B cell (primary cell): ENCODE measurements at regions not wholly inside any gene's neighbourhood (a gene's known extent, or its start where the extent isn't known, plus 50 kb on each side); places are given as distances from the start of the nearest gene placed in this dataset.

ENCODE experiments used
- ATAC-seq: fragments of 200-7000 bp; cut with Tn5 transposase; one replicate; pipeline ENCODE4 v1.10.0; 2021; ENCODE audit warnings: low read depth, mild to moderate bottlenecking, moderate number of reproducible peaks, moderate library complexity
- CTCF ChIA-PET: fragments of 350-600 bp; sonication (Branson Sonifier 250); formaldehyde crosslinking; loops from one replicate; lab custom pipeline; 2021; ENCODE audit warnings: antibody characterized with exemption, inconsistent platforms; lab: Charles Lee
- POLR2A ChIA-PET: fragments of 350-600 bp; sonication (Branson Sonifier 250); formaldehyde crosslinking; loops from one replicate; lab custom pipeline; 2021; ENCODE audit warnings: antibody characterized with exemption; lab: Charles Lee
- DNase-seq: peaks from one replicate; pipeline ENCODE4 v3.0.0; 2013
- H2AFZ ChIP-seq: 2 replicates; pipeline ENCODE4 v1.6.1; 2012; ENCODE audit warnings: mild to moderate bottlenecking, low read depth, low read length; ENCODE audit not compliant: insufficient read depth, poor library complexity, severe bottlenecking
- H3K27ac ChIP-seq, 2 donors: 1 replicate in 1 of 2; 2 replicates in 1 of 2; pipeline ENCODE4 v1.5.1; 2012 to 2013; ENCODE audit warnings: low read length in 2 of 2, mild to moderate bottlenecking in 2 of 2, moderate library complexity in 1 of 2
- H3K27me3 ChIP-seq, 4 experiments: fragments of 200-600 bp in 1 of 4; sonication (generic) in 1 of 4; replicated peaks in 1 of 4; 1 replicate in 2 of 4; 2 replicates in 2 of 4; pipeline versions ENCODE4 v1.6.1 to v1.7.0; 2013 to 2016; ENCODE audit warnings: low read length in 3 of 4, mild to moderate bottlenecking in 2 of 4, mixed read lengths in 1 of 4, moderate library complexity in 1 of 4; ENCODE audit not compliant: insufficient read depth in 4 of 4, control insufficient read depth in 3 of 4; ENCODE audit errors: control extremely low read depth in 1 of 4
- H3K36me3 ChIP-seq, 2 experiments: replicated peaks in 1 of 2; 1 replicate in 1 of 2; 2 replicates in 1 of 2; pipeline versions ENCODE4 v1.6.1 to v1.7.1; 2013; ENCODE audit warnings: low read length in 1 of 2; ENCODE audit not compliant: insufficient read depth in 2 of 2, control insufficient read depth in 1 of 2; ENCODE audit errors: control extremely low read depth in 1 of 2, extremely low read depth in 1 of 2
- H3K4me1 ChIP-seq, 2 donors: fragments of 200-600 bp in 1 of 2; sonication (generic) in 1 of 2; 1 replicate in 1 of 2; 2 replicates in 1 of 2; pipeline versions ENCODE4 v1.5.1 to v1.6.1; 2013 to 2017; ENCODE audit warnings: low read length in 2 of 2; ENCODE audit not compliant: control insufficient read depth in 2 of 2, insufficient read depth in 2 of 2
- H3K4me2 ChIP-seq: replicated peaks from 2 replicates; pipeline ENCODE3; 2012; ENCODE audit warnings: mild to moderate bottlenecking, low read depth, low read length; ENCODE audit not compliant: poor library complexity, severe bottlenecking
- H3K4me3 ChIP-seq, 5 experiments: fragments of 200-600 bp in 1 of 5; sonication (generic) in 1 of 5; 1 replicate in 3 of 5; 2 replicates in 2 of 5; pipeline versions ENCODE4 v1.5.1 to v1.7.0; 2011 to 2016; ENCODE audit warnings: low read length in 4 of 5, mild to moderate bottlenecking in 4 of 5, low read depth in 2 of 5, control low read depth in 1 of 5, moderate library complexity in 1 of 5; ENCODE audit not compliant: insufficient read depth in 1 of 5; ENCODE audit errors: control extremely low read depth in 1 of 5, extremely low read depth in 1 of 5
- H3K79me2 ChIP-seq: fragments of 200-600 bp; sonication (generic); one replicate; pipeline ENCODE4 v1.6.0; 2016; ENCODE audit warnings: low read length; ENCODE audit not compliant: control insufficient read depth, insufficient read depth
- H3K9ac ChIP-seq: fragments of 200-600 bp; sonication (generic); 2 replicates; pipeline ENCODE4 v1.6.1; 2017; ENCODE audit warnings: mild to moderate bottlenecking, low read length, moderate library complexity
- H3K9me3 ChIP-seq, 3 donors: one replicate each; pipeline versions ENCODE4 v1.6.1 to v1.7.1; 2013; ENCODE audit warnings: low read length in 2 of 3; ENCODE audit not compliant: control insufficient read depth in 2 of 3, insufficient read depth in 1 of 3; ENCODE audit errors: control extremely low read depth in 1 of 3
- H4K20me1 ChIP-seq: 2 replicates; pipeline ENCODE4 v1.6.0; 2012; ENCODE audit warnings: mild to moderate bottlenecking, low read length; ENCODE audit not compliant: insufficient read depth, control insufficient read depth, poor library complexity, severe bottlenecking
- H3K27ac Mint-ChIP-seq: one replicate; pipeline ENCODE4 v1.8.0; 2021; ENCODE audit warnings: mixed read lengths
- H3K27me3 Mint-ChIP-seq: one replicate; pipeline ENCODE4 v1.8.0; 2021; ENCODE audit warnings: mixed read lengths
- H3K4me1 Mint-ChIP-seq: one replicate; pipeline ENCODE4 v1.8.0; 2021; ENCODE audit warnings: mixed read lengths
- H3K4me3 Mint-ChIP-seq: one replicate; pipeline ENCODE4 v1.8.0; 2021; ENCODE audit warnings: mixed read lengths
- H3K9me3 Mint-ChIP-seq: one replicate; pipeline ENCODE4 v1.8.0; 2022; ENCODE audit warnings: mixed read lengths; ENCODE audit not compliant: insufficient read depth
- EZH2 ChIP-seq: IDR thresholded peaks from 2 replicates; pipeline ENCODE4 v1.6.1; 2012; ENCODE audit warnings: borderline replicate concordance, low read depth, mild to moderate bottlenecking, moderate library complexity, low read length; ENCODE audit not compliant: insufficient read depth, poor library complexity, severe bottlenecking
- WGBS: methylation state at CpG from one replicate; pipeline ENCODE4 v1.1.5; 2013; ENCODE audit warnings: missing lambda C conversion rate; ENCODE audit not compliant: insufficient coverage; 5-methylcytosine and 5-hydroxymethylcytosine counted together
- intact Hi-C: fragments of 100-400 bp; cut with micrococcal nuclease; formaldehyde crosslinking; loops from one replicate; pipeline ENCODE4 v1.10.0; 2022
- TF ChIP-seq, protein P1 (sequence below): fragments of 200-600 bp; IDR thresholded peaks from one replicate; pipeline ENCODE4 v1.8.0; 2022; ENCODE audit warnings: antibody characterized with exemption, mild to moderate bottlenecking

- no peak overlapping the region for H3K9ac ChIP-seq
- Mint-ChIP-seq H3K27me3 (no peaks in the 10 kb centered on the region), H3K27ac (no peak overlapping the region), H3K9me3 (no peaks in the 10 kb centered on the region), H3K4me1 (no peaks in the 10 kb centered on the region), H3K4me3 (no peak overlapping the region)
- POLR2A ChIA-PET = no interaction called here
- DNase-seq (no peak), ATAC-seq (no peak)
- intact Hi-C loops = no loop called here
- no peaks in the 10 kb centered on the region for H3K4me1 ChIP-seq
- H3K79me2 ChIP-seq = no peaks in the 10 kb centered on the region
- no peaks in the 10 kb centered on the region for H3K36me3 ChIP-seq
- H3K9me3 ChIP-seq = peaks cover 0 to 1% (median 0%) of the 10 kb centered on the region in 3 donors
- CTCF ChIA-PET = no interaction called here
- H3K27ac ChIP-seq = no peak overlapping the region
- TF ChIP-seq, protein P1, sequence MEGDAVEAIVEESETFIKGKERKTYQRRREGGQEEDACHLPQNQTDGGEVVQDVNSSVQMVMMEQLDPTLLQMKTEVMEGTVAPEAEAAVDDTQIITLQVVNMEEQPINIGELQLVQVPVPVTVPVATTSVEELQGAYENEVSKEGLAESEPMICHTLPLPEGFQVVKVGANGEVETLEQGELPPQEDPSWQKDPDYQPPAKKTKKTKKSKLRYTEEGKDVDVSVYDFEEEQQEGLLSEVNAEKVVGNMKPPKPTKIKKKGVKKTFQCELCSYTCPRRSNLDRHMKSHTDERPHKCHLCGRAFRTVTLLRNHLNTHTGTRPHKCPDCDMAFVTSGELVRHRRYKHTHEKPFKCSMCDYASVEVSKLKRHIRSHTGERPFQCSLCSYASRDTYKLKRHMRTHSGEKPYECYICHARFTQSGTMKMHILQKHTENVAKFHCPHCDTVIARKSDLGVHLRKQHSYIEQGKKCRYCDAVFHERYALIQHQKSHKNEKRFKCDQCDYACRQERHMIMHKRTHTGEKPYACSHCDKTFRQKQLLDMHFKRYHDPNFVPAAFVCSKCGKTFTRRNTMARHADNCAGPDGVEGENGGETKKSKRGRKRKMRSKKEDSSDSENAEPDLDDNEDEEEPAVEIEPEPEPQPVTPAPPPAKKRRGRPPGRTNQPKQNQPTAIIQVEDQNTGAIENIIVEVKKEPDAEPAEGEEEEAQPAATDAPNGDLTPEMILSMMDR = no peak
- no peak for TF ChIP-seq EZH2
- no peaks in the 10 kb centered on the region for H4K20me1 ChIP-seq
- no peak overlapping the region for H3K4me2 ChIP-seq
- no peak overlapping the region for H3K4me3 ChIP-seq
- H3K27me3 ChIP-seq = no peaks in the 10 kb centered on the region
- H2AFZ ChIP-seq = no peak overlapping the region
Measured at GRCh38 chr11:42043312-42043711, 583.9 kb upstream of the LRRC4C start.

DNA sequence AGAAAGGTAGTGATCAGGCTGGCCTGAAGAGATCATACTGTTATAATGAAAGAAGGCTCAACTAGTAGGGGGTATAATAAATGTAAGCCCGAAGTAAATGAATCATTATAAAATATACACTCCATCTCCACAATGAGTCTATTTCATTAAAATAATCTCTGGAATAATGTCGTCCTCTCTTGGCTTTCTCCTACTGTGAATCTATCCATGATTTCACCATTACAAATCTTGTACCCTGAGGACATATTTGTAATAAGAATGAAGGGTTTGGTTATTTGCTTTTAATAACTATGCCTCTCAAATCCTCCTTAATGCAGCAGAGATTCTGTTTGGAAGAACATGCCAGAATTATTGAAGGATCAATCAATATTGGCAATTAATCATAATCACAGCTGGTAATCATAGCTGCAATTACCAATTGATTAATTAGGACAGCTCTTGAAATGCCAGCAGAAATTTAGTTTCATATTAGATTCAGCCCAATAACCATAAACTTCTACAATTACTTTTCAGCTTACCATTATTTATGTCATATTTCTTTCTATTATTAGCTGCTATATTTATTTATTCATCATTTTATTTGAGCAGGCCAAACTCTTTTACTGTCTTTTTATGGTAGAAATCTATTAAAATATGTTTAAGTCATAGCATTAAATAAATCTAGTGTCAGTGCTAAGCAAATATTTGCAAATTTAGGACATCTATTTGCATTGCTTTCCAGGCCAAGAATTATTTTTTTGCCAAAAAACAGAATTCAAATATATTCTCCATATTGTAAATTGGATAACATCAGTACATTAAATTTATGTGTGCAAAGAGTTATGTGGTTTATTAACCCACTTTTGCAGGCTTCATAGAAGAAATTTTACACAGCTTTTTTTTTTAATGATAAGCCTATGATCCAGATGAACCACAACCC lies 588.4 kb upstream of the LRRC4C start:
- no peak overlapping the region for H3K4me2 ChIP-seq
- ATAC-seq (no peak), DNase-seq (no peak)
- no peaks in the 10 kb centered on the region for H3K36me3 ChIP-seq
- H3K9me3 ChIP-seq = peaks cover 0 to 1% (median 0%) of the 10 kb centered on the region in 3 donors
- Mint-ChIP-seq H3K9me3 (peaks cover under 1% of the 10 kb centered on the region), H3K27ac (no peak overlapping the region), H3K4me3 (no peak overlapping the region), H3K4me1 (no peaks in the 10 kb centered on the region), H3K27me3 (no peaks in the 10 kb centered on the region)
- intact Hi-C loops = no loop called here
- no peaks in the 10 kb centered on the region for H3K79me2 ChIP-seq
- H4K20me1 ChIP-seq = no peaks in the 10 kb centered on the region
- H3K27ac ChIP-seq = no peak overlapping the region
- no peak for TF ChIP-seq EZH2
- TF ChIP-seq, protein P1 = no peak
- H2AFZ ChIP-seq = no peak overlapping the region
- POLR2A ChIA-PET = no interaction called here
- H3K4me3 ChIP-seq = no peak overlapping the region
- no peaks in the 10 kb centered on the region for H3K27me3 ChIP-seq
- CTCF ChIA-PET = no interaction called here
- no peaks in the 10 kb centered on the region for H3K4me1 ChIP-seq
- no CpG with 5 or more reads among the region's 2 CpGs for WGBS
- no peak overlapping the region for H3K9ac ChIP-seq
